Heart left ventricle (tissue), 13 donors: ENCODE measurements at regions not wholly inside any gene's neighbourhood (a gene's known extent, or its start where the extent isn't known, plus 50 kb on each side); places are given as distances from the start of the nearest gene placed in this dataset.

ENCODE experiments used
- CTCF ChIP-seq, 12 donors: fragments of 200-600 bp; sonication (generic) in 4 of 12; IDR thresholded peaks; one replicate each; pipeline versions ENCODE4 v1.5.0 to v1.8.0; 2018 to 2022; ENCODE audit warnings: antibody characterized with exemption in 12 of 12, mild to moderate bottlenecking in 5 of 12
- POLR2A ChIP-seq, 2 donors: fragments of 450-650 bp; IDR thresholded peaks; one replicate each; pipeline ENCODE4 v1.6.1; 2017; ENCODE audit warnings: antibody characterized with exemption in 2 of 2, mild to moderate bottlenecking in 2 of 2, moderate library complexity in 2 of 2
- donor health status: ischemic (EF 13 %, LVEDD 7.1; RV severe dilation, severe dysfunction).
- donor health status: DM: no; HTN: yes; CAD: no.
- donor health status: DM: no; HTN: no; CAD: no.
- donor health status: ischemic (EF 25% LVEDD 6.9; RV normal size, moderate dysfunction).
- donor health status: ischemic (EF 25% LVEDD 5.7; RV mildly dilated, moderate dysfunction).
- donor health status: ischemic (EF 35%, LVEDD 5.7; RV mildly dilated, moderate dysfunction).
- donor health status: nonischemic (EF 11% LVEDD 7.7; RV severe dilation, severe dysfunction).
- donor health status: DM: yes; HTN: yes; CAD: no.
- donor health status: PGD.
- donor health status: ischemic (EF 29% LVEDD 5.4; RV normal size, mild dysfunction).
- donor health status: nonischemic (EF 23%, LVEDD 6.1; RV moderate dilation, normal function).

GRCh38 chr13:62473190-62473943, 1057.7 kb upstream of the PCDH20 start:
- TF ChIP-seq POLR2A (IDR thresholded peaks at IDR 0.05) (no peak), CTCF (IDR thresholded peaks at IDR 0.05) (no peak)
